Left ventricle myocardium inferior (tissue), 1 donor: ENCODE measurements at regions not wholly inside any gene's neighbourhood (a gene's known extent, or its start where the extent isn't known, plus 50 kb on each side); places are given as distances from the start of the nearest gene placed in this dataset. TPM values are rescaled to one million over a fixed set of nuclear protein-coding genes. Genes with fewer than 3 reads are reported as not detected.

Experiments
- DNase-seq: peaks from one replicate; pipeline ENCODE4 v3.0.0-alpha.2; 2020
- H3K27ac ChIP-seq: fragments of 200-600 bp; replicated peaks from 2 replicates; pipeline ENCODE4 v1.8.0; 2021
- H3K27me3 ChIP-seq: fragments of 200-600 bp; 2 replicates; pipeline ENCODE4 v1.8.0; 2021; ENCODE audit warnings: low read depth
- H3K36me3 ChIP-seq: fragments of 200-600 bp; 2 replicates; pipeline ENCODE4 v1.8.0; 2021
- H3K4me1 ChIP-seq: fragments of 200-600 bp; 2 replicates; pipeline ENCODE4 v1.8.0; 2021
- H3K4me3 ChIP-seq: fragments of 200-600 bp; 2 replicates; pipeline ENCODE4 v1.8.0; 2021; ENCODE audit warnings: mild to moderate bottlenecking, moderate library complexity
- H3K9me3 ChIP-seq: fragments of 200-600 bp; replicated peaks from 2 replicates; pipeline ENCODE4 v1.8.0; 2021
- intact Hi-C: fragments of 100-400 bp; cut with micrococcal nuclease; formaldehyde crosslinking; loops from one replicate; pipeline ENCODE4 v1.11.0; 2022
- microRNA-seq: library from miRNA; unstranded; fragments of <30 nt; microRNA quantifications from one replicate; pipeline ENCODE4 v1.2.0, GENCODE V29; 2020
- TF ChIP-seq, protein P1 (sequence below): fragments of 200-600 bp; IDR thresholded peaks from 2 replicates; pipeline ENCODE4 v1.8.0; 2021; ENCODE audit warnings: antibody characterized with exemption, mild to moderate bottlenecking, borderline replicate concordance
- donor health status: DM: no; HTN: yes; CAD: no; lungs with severe emphysema.

DNA sequence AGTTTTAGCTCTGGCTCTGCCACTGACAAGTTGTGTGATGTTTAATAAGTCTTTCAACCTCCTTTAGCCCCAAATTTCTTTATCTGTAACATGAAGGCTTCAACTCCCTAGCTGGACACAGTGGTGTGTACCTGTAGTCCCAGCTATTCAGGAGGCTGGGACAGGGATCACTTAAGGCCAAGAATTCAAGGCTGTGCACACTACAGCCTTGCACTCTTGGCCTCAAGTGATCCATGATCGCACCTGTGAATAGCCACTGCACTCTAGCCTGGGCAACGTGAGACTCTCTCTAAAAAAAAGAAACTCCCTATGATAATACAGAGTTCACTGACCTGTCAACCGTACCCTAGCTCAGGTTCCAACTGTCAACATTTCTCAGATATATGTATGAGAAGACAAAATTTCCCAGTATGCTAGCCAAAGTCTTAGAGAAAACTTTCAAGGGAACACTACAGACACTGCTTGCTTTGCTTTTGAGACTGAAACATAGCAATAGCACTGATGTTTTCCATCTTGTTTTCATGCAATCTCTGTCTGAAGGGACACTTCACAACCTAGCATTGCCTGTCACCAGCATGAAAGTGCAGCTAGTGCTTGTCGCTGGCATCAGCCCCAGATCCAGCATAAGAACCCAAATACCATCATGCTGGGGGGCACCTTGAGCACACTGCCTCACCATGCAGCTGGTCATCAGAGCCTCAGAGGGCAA, 51.6 kb upstream of the PTPN13 start:
- intact Hi-C loops = no loop called here
- Histone ChIP-seq H3K4me3 (no peak overlapping the region), H3K27ac (peak overlapping the region; percentile 18), H3K27me3 (peaks cover 19% of the 10 kb centered on the region), H3K4me1 (peaks cover 25% of the 10 kb centered on the region), H3K36me3 (no peaks in the 10 kb centered on the region), H3K9me3 (no peaks in the 10 kb centered on the region)
- TF ChIP-seq, protein P1, sequence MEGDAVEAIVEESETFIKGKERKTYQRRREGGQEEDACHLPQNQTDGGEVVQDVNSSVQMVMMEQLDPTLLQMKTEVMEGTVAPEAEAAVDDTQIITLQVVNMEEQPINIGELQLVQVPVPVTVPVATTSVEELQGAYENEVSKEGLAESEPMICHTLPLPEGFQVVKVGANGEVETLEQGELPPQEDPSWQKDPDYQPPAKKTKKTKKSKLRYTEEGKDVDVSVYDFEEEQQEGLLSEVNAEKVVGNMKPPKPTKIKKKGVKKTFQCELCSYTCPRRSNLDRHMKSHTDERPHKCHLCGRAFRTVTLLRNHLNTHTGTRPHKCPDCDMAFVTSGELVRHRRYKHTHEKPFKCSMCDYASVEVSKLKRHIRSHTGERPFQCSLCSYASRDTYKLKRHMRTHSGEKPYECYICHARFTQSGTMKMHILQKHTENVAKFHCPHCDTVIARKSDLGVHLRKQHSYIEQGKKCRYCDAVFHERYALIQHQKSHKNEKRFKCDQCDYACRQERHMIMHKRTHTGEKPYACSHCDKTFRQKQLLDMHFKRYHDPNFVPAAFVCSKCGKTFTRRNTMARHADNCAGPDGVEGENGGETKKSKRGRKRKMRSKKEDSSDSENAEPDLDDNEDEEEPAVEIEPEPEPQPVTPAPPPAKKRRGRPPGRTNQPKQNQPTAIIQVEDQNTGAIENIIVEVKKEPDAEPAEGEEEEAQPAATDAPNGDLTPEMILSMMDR = no peak
- no peak for DNase-seq

DNA sequence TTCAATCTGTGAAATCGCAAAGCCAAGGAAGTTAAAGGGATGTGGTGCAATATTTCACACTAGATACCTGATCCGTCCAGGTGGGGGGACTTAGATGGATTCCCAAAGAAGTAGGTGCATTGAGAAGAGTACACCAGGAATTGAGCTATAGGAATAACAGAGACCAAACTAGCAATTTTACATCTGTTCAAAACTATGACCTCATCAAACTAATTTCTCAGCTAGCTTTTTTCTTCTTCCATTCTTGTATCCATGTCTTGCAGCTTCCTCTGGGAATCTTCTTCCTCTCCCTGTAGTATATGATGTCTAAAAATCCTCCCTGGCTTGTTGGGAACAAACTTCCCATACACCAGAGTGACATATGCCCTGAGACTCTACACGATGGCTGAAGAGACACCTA, 51.0 kb upstream of the PTPN13 start:
- Histone ChIP-seq H3K4me1 (peaks cover 25% of the 10 kb centered on the region), H3K27ac (peak overlapping the region; percentile 18), H3K27me3 (peaks cover 19% of the 10 kb centered on the region), H3K9me3 (no peaks in the 10 kb centered on the region), H3K36me3 (no peaks in the 10 kb centered on the region), H3K4me3 (no peak overlapping the region)
- DNase-seq = no peak
- intact Hi-C loops = no loop called here
- TF ChIP-seq, protein P1 = no peak

DNA sequence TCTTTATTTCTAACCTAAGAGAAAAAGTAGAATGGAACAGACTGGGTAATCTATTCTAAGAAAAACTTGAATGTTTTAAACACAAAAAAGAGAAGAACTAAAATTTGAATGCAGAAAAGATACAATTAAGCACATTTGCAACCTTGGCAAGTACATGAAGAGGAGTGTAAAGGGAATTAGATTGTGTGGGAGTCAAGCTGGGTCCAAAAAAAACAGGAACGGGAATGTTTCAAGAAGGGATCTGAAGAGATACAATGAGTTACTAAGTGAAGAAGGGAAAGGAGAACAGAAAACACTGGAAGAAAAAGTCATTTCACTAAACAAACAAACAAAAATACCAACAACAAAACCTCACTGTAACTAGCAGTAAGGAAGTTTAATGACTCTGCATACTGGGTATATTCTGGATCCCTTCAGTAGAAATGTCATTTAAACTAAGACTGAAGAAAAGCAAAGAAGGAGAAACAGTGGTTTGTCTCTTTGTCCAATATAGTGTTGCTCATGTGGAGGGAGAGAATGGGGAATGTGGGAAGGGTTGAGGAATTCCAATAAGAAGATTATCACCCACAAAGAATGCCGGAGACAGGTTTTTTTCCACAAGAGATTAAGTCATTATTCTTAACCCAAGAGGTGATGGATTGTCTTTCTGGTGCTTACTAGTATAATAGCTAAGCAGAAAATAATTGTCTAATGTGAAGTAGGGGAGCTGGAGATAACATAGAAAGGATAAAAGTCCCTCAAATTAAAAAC, 50.4 kb upstream of the PTPN13 start:
- no peak for DNase-seq
- no peaks in the 10 kb centered on the region for H3K36me3 ChIP-seq
- intact Hi-C loops = no loop called here
- no peak overlapping the region for H3K4me3 ChIP-seq
- no peaks in the 10 kb centered on the region for H3K9me3 ChIP-seq
- TF ChIP-seq, protein P1 = no peak
- H3K27me3 ChIP-seq = peaks cover 19% of the 10 kb centered on the region
- H3K4me1 ChIP-seq = peaks cover 25% of the 10 kb centered on the region
- peak overlapping the region; percentile 18 for H3K27ac ChIP-seq

DNA sequence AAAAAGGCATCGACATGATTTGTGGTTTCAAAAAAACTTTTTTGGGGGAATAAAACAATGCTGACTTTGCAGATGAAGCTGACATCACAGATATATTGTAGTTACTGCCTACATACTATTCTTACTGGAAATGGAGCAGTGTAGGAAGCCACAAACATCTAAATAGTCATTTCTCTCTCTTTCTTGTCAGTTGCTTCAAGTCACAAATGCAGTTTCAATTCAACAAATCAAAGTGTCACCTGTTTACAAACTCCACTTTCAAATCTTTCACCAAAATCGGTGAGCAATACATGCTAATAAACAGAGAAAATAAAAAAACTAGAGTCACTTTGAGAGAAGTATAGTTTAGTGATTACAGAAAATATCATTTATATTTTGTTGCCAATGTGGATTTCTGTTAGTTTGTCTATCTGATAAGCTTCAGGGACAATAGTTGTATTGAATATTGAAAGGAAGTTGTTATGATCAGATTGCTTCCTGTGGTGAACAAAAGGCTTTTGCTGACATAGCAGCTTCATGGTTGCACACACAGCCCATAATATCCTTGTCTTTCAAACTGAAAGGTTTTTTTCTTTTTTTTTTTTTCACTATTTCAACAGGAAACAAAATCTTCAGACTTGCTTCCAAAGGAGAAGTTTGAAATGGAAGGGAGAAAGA, 49.7 kb upstream of the PTPN13 start:
- intact Hi-C loops = no loop called here
- Histone ChIP-seq H3K9me3 (no peaks in the 10 kb centered on the region), H3K36me3 (no peaks in the 10 kb centered on the region), H3K4me3 (no peak overlapping the region), H3K27me3 (peaks cover 14% of the 10 kb centered on the region), H3K27ac (peak overlapping the region; percentile 18), H3K4me1 (peaks cover 25% of the 10 kb centered on the region)
- no peak for DNase-seq
- TF ChIP-seq, protein P1 = no peak

Small RNA genes lying in the stretch of these regions (microRNA-seq; reads per million reads assigned to microRNA genes)
- not detected for gene MIR4452
